ENCODE measurements at regions not wholly inside any gene's neighbourhood (a gene's known extent, or its start where the extent isn't known, plus 50 kb on each side); places are given as distances from the start of the nearest gene placed in this dataset.

- FAIRE-seq: no peak
- TF ChIP-seq POLR2AphosphoS5 (IDR thresholded peaks at IDR 0.05; ENCODE audit: low read depth, low read length) (no peak), POU2F2 (IDR thresholded peaks at IDR 0.05; ENCODE audit: low read depth, low read length) (no peak), POLR2A (IDR thresholded peaks at IDR 0.05; ENCODE audit: low read depth, low read length) (no peak), PAX5 (IDR thresholded peaks at IDR 0.05; ENCODE audit: insufficient read depth, low read length, severe bottlenecking) (no peak), TAF1 (IDR thresholded peaks at IDR 0.05; ENCODE audit: low read depth, low read length) (no peak), SPI1 (IDR thresholded peaks at IDR 0.05; ENCODE audit: low read depth, low read length) (no peak)
Observed at GRCh38 chr2:12844511-12844910, 127.8 kb downstream of the TRIB2 start.

GRCh38 chr2:12847694-12848575 is 131.2 kb downstream of the TRIB2 start:
- no peak for DNase-seq (ENCODE audit: insufficient read length, low spot score)
- FAIRE-seq: no peak
- TF ChIP-seq POU2F2 (IDR thresholded peaks at IDR 0.05; ENCODE audit: low read depth, low read length) (no peak), POLR2A (IDR thresholded peaks at IDR 0.05; ENCODE audit: low read depth, low read length) (no peak), SPI1 (IDR thresholded peaks at IDR 0.05; ENCODE audit: low read depth, low read length) (no peak), TAF1 (IDR thresholded peaks at IDR 0.05; ENCODE audit: low read depth, low read length) (no peak), PAX5 (IDR thresholded peaks at IDR 0.05; ENCODE audit: insufficient read depth, low read length, severe bottlenecking) (no peak), POLR2AphosphoS5 (IDR thresholded peaks at IDR 0.05; ENCODE audit: low read depth, low read length) (no peak)

More at GRCh38 chr2:12844511-12844910, 127.8 kb downstream of the TRIB2 start:
- no peak for DNase-seq (ENCODE audit: insufficient read length, low spot score)

GRCh38 chr2:12852135-12852534 is 135.4 kb downstream of the TRIB2 start:
- FAIRE-seq (no peak), DNase-seq (ENCODE audit: insufficient read length, low spot score) (no peak)
- TF ChIP-seq POU2F2 (IDR thresholded peaks at IDR 0.05; ENCODE audit: low read depth, low read length): no peak
- no peak for TF ChIP-seq POLR2AphosphoS5 (IDR thresholded peaks at IDR 0.05; ENCODE audit: low read depth, low read length)
- no peak for TF ChIP-seq PAX5 (IDR thresholded peaks at IDR 0.05; ENCODE audit: insufficient read depth, low read length, severe bottlenecking)
- TF ChIP-seq TAF1 (IDR thresholded peaks at IDR 0.05; ENCODE audit: low read depth, low read length): no peak
- TF ChIP-seq POLR2A (IDR thresholded peaks at IDR 0.05; ENCODE audit: low read depth, low read length): no peak
- no peak for TF ChIP-seq SPI1 (IDR thresholded peaks at IDR 0.05; ENCODE audit: low read depth, low read length)

- TF ChIP-seq TAF1 (IDR thresholded peaks at IDR 0.05; ENCODE audit: low read depth, low read length) (no peak), POLR2A (IDR thresholded peaks at IDR 0.05; ENCODE audit: low read depth, low read length) (no peak), SPI1 (IDR thresholded peaks at IDR 0.05; ENCODE audit: low read depth, low read length) (no peak), POU2F2 (IDR thresholded peaks at IDR 0.05; ENCODE audit: low read depth, low read length) (no peak), POLR2AphosphoS5 (IDR thresholded peaks at IDR 0.05; ENCODE audit: low read depth, low read length) (no peak), PAX5 (IDR thresholded peaks at IDR 0.05; ENCODE audit: insufficient read depth, low read length, severe bottlenecking) (no peak)
- no peak for FAIRE-seq
- DNase-seq (ENCODE audit: insufficient read length, low spot score): no peak
Observed at GRCh38 chr2:12854001-12854530, 137.3 kb downstream of the TRIB2 start.

- TF ChIP-seq POLR2AphosphoS5 (IDR thresholded peaks at IDR 0.05; ENCODE audit: low read depth, low read length): no peak
- TF ChIP-seq POLR2A (IDR thresholded peaks at IDR 0.05; ENCODE audit: low read depth, low read length): no peak
- no peak for TF ChIP-seq TAF1 (IDR thresholded peaks at IDR 0.05; ENCODE audit: low read depth, low read length)
- no peak for TF ChIP-seq POU2F2 (IDR thresholded peaks at IDR 0.05; ENCODE audit: low read depth, low read length)
- no peak for TF ChIP-seq SPI1 (IDR thresholded peaks at IDR 0.05; ENCODE audit: low read depth, low read length)
- TF ChIP-seq PAX5 (IDR thresholded peaks at IDR 0.05; ENCODE audit: insufficient read depth, low read length, severe bottlenecking): no peak
- DNase-seq (ENCODE audit: insufficient read length, low spot score): no peak
- FAIRE-seq: no peak
Observed at GRCh38 chr2:12855508-12855907, 138.8 kb downstream of the TRIB2 start.

GRCh38 chr2:12856934-12857601 is 140.3 kb downstream of the TRIB2 start:
- FAIRE-seq: no peak

GRCh38 chr2:12857891-12858290 is 141.2 kb downstream of the TRIB2 start:
- no peak for DNase-seq (ENCODE audit: insufficient read length, low spot score)
- no peak for FAIRE-seq
- TF ChIP-seq SPI1 (IDR thresholded peaks at IDR 0.05; ENCODE audit: low read depth, low read length): no peak
- TF ChIP-seq POLR2AphosphoS5 (IDR thresholded peaks at IDR 0.05; ENCODE audit: low read depth, low read length): no peak
- TF ChIP-seq POLR2A (IDR thresholded peaks at IDR 0.05; ENCODE audit: low read depth, low read length): no peak
- TF ChIP-seq TAF1 (IDR thresholded peaks at IDR 0.05; ENCODE audit: low read depth, low read length): no peak
- no peak for TF ChIP-seq PAX5 (IDR thresholded peaks at IDR 0.05; ENCODE audit: insufficient read depth, low read length, severe bottlenecking)
- no peak for TF ChIP-seq POU2F2 (IDR thresholded peaks at IDR 0.05; ENCODE audit: low read depth, low read length)

More at GRCh38 chr2:12856934-12857601, 140.3 kb downstream of the TRIB2 start:
- no peak for DNase-seq (ENCODE audit: insufficient read length, low spot score)
- no peak for TF ChIP-seq TAF1 (IDR thresholded peaks at IDR 0.05; ENCODE audit: low read depth, low read length)
- no peak for TF ChIP-seq POU2F2 (IDR thresholded peaks at IDR 0.05; ENCODE audit: low read depth, low read length)
- no peak for TF ChIP-seq PAX5 (IDR thresholded peaks at IDR 0.05; ENCODE audit: insufficient read depth, low read length, severe bottlenecking)
- TF ChIP-seq POLR2AphosphoS5 (IDR thresholded peaks at IDR 0.05; ENCODE audit: low read depth, low read length): no peak
- TF ChIP-seq SPI1 (IDR thresholded peaks at IDR 0.05; ENCODE audit: low read depth, low read length): 0 out of 2 replicates have a peak, but pooled peaks have one; percentile 13
- no peak for TF ChIP-seq POLR2A (IDR thresholded peaks at IDR 0.05; ENCODE audit: low read depth, low read length)

- TF ChIP-seq SPI1 (IDR thresholded peaks at IDR 0.05; ENCODE audit: low read depth, low read length) (no peak), POLR2A (IDR thresholded peaks at IDR 0.05; ENCODE audit: low read depth, low read length) (no peak), POU2F2 (IDR thresholded peaks at IDR 0.05; ENCODE audit: low read depth, low read length) (no peak), PAX5 (IDR thresholded peaks at IDR 0.05; ENCODE audit: insufficient read depth, low read length, severe bottlenecking) (no peak), TAF1 (IDR thresholded peaks at IDR 0.05; ENCODE audit: low read depth, low read length) (no peak), POLR2AphosphoS5 (IDR thresholded peaks at IDR 0.05; ENCODE audit: low read depth, low read length) (no peak)
- FAIRE-seq (no peak), DNase-seq (ENCODE audit: insufficient read length, low spot score) (no peak)
Observed at GRCh38 chr2:12858786-12859185, 142.1 kb downstream of the TRIB2 start.
